Endothelial cell of umbilical vein (primary cell): ENCODE measurements at regions not wholly inside any gene's neighbourhood (a gene's known extent, or its start where the extent isn't known, plus 50 kb on each side); places are given as distances from the start of the nearest gene placed in this dataset.

Experiments used
- BruUV-seq: library from RNA; stranded (reverse); fragments of 400-500 nt; replicated peaks from 2 replicates; lab custom pipeline; 2021; lab: Mats Ljungman, UMichigan
- CTCF ChIA-PET: fragments of 300-600, 350-600 bp; sonication (Branson Sonifier 250); formaldehyde crosslinking; loops from one replicate; lab custom pipeline; 2021; ENCODE audit warnings: antibody characterized with exemption, inconsistent platforms; lab: Charles Lee
- POLR2A ChIA-PET: fragments of 300-600, 350-600 bp; sonication (Branson Sonifier 250); formaldehyde crosslinking; loops from one replicate; lab custom pipeline; 2021; ENCODE audit warnings: antibody characterized with exemption, inconsistent platforms; lab: Charles Lee
- DNase-seq: peaks from one replicate; pipeline ENCODE4 v3.0.0-alpha.2; 2011; ENCODE audit warnings: low read depth, low spot score
- FAIRE-seq: peaks from 2 replicates; lab custom pipeline; 2011; peaks lifted over from hg19 to GRCh38; lab: Jason Lieb, UNC
- H2AFZ ChIP-seq: 2 replicates; pipeline ENCODE4 v1.6.0; 2012; ENCODE audit warnings: low read depth, low read length, control low read depth, inconsistent platforms
- H3K27ac ChIP-seq: 2 replicates; pipeline ENCODE4 v1.5.1; 2011; ENCODE audit warnings: low read depth, mild to moderate bottlenecking, control low read depth, low read length, moderate library complexity; ENCODE audit not compliant: insufficient read depth
- H3K27me3 ChIP-seq, 2 experiments: 2 replicates each; pipeline versions ENCODE4 v1.6.0 to v1.6.1; 2011; ENCODE audit warnings: low read length in 2 of 2, mixed read lengths in 1 of 2; ENCODE audit not compliant: control insufficient read depth in 2 of 2, insufficient read depth in 2 of 2
- H3K36me3 ChIP-seq, 2 experiments: 2 replicates in 1 of 2; 3 replicates in 1 of 2; pipeline ENCODE4 v1.5.1; 2011; ENCODE audit warnings: low read length in 2 of 2, mild to moderate bottlenecking in 1 of 2, moderate library complexity in 1 of 2; ENCODE audit not compliant: control insufficient read depth in 2 of 2, insufficient read depth in 2 of 2; ENCODE audit errors: extremely low read depth in 1 of 2
- H3K4me1 ChIP-seq: 3 replicates; pipeline ENCODE4 v1.5.1; 2011; ENCODE audit warnings: mild to moderate bottlenecking, low read length; ENCODE audit not compliant: control insufficient read depth, insufficient read depth; ENCODE audit errors: extremely low read depth
- H3K4me2 ChIP-seq: 2 replicates; pipeline ENCODE4 v1.6.1; 2011; ENCODE audit warnings: low read length, control low read depth, mixed read lengths; ENCODE audit not compliant: insufficient read depth
- H3K4me3 ChIP-seq, 3 experiments: fragments of 200-600 bp in 1 of 3; sonication (generic), shearing (Covaris generic) in 1 of 3; replicated peaks in 1 of 3; 2 replicates each; pipeline ENCODE4 v1.5.1; 2011 to 2016; ENCODE audit warnings: control low read depth in 3 of 3, low read length in 3 of 3, mild to moderate bottlenecking in 2 of 3, inconsistent platforms in 1 of 3, low read depth in 1 of 3, moderate library complexity in 1 of 3; ENCODE audit not compliant: insufficient read depth in 1 of 3
- H3K79me2 ChIP-seq: 2 replicates; pipeline ENCODE4 v1.6.0; 2012; ENCODE audit warnings: low read length, inconsistent platforms; ENCODE audit not compliant: control insufficient read depth, insufficient read depth
- H3K9ac ChIP-seq: replicated peaks from 2 replicates; pipeline ENCODE3; 2011; ENCODE audit warnings: low read length, control low read depth; ENCODE audit not compliant: insufficient read depth; ENCODE audit errors: extremely low read depth
- H3K9me1 ChIP-seq: replicated peaks from 3 replicates; pipeline ENCODE4 v1.6.0; 2011; ENCODE audit warnings: mild to moderate bottlenecking, low read length; ENCODE audit not compliant: control insufficient read depth, insufficient read depth; ENCODE audit errors: extremely low read depth
- H3K9me3 ChIP-seq: replicated peaks from 2 replicates; pipeline ENCODE4 v1.5.1; 2012; ENCODE audit warnings: low read length, inconsistent platforms; ENCODE audit not compliant: control insufficient read depth, insufficient read depth
- H4K20me1 ChIP-seq: replicated peaks from 2 replicates; pipeline ENCODE3; 2011; ENCODE audit warnings: mild to moderate bottlenecking, low read length; ENCODE audit not compliant: control insufficient read depth, insufficient read depth; ENCODE audit errors: extremely low read depth
- CTCF ChIP-seq, 2 donors: IDR thresholded peaks; 1 replicate in 1 of 2; 2 replicates in 1 of 2; pipeline ENCODE4 v1.5.1; 2011; ENCODE audit warnings: low read length in 2 of 2, mild to moderate bottlenecking in 2 of 2, moderate library complexity in 2 of 2, control low read depth in 1 of 2, inconsistent platforms in 1 of 2, low read depth in 1 of 2; ENCODE audit not compliant: insufficient read depth in 1 of 2; ENCODE audit errors: extremely low read depth in 1 of 2
- FOS ChIP-seq: IDR thresholded peaks from 2 replicates; pipeline ENCODE4 v1.6.1; 2011; ENCODE audit warnings: mild to moderate bottlenecking, low read length, moderate library complexity, borderline replicate concordance; ENCODE audit not compliant: insufficient read depth
- GATA2 ChIP-seq: IDR thresholded peaks from 2 replicates; pipeline ENCODE4 v1.7.0; 2011; ENCODE audit warnings: low read depth, mild to moderate bottlenecking, moderate library complexity, mixed read lengths, low read length; ENCODE audit not compliant: insufficient read length, insufficient read depth
- MAX ChIP-seq: IDR thresholded peaks from 2 replicates; pipeline ENCODE4 v1.6.1; 2011; ENCODE audit not compliant: insufficient read depth, insufficient read length
- MYC ChIP-seq: IDR thresholded peaks from one replicate; pipeline ENCODE4 v1.6.1; 2011; ENCODE audit warnings: mild to moderate bottlenecking, low read depth, low read length
- POLR2A ChIP-seq: IDR thresholded peaks from 2 replicates; pipeline ENCODE4 v1.6.1; 2012; ENCODE audit warnings: low read depth, mild to moderate bottlenecking, control low read depth, low read length
- POLR2AphosphoS5 ChIP-seq: IDR thresholded peaks from 2 replicates; pipeline ENCODE4 v1.6.1; 2012; ENCODE audit warnings: low read depth, mild to moderate bottlenecking, control low read depth, low read length, moderate library complexity; ENCODE audit not compliant: insufficient read depth
- dilution Hi-C: fragments of 300-500 bp; cut with MboI; formaldehyde crosslinking; loops from one replicate; pipeline ENCODE4 v1.15.0; 2019; ENCODE audit warnings: low sequenced_read_pairs; ENCODE audit not compliant: extremely low pct_ligation_motif_present
- intact Hi-C: fragments of 100-400 bp; cut with micrococcal nuclease; formaldehyde crosslinking; loops from one replicate; pipeline ENCODE4 v1.10.0; 2022

GRCh38 chr4:168019019-168019651, 73.2 kb upstream of the ANXA10 start:
- dilution Hi-C loops (no loop called here), intact Hi-C loops (no loop called here)
- no peak for FAIRE-seq
- ChIA-PET CTCF (no interaction called here), POLR2A (no interaction called here)
- no peak for DNase-seq
- TF ChIP-seq MYC (no peak), POLR2A (no peak), MAX (no peak), POLR2AphosphoS5 (no peak), GATA2 (no peak), FOS (no peak), CTCF (IDR thresholded peaks at IDR 0.05; ENCODE audit: extremely low read depth in 1 of 2, insufficient read depth in 1 of 2, low read depth in 1 of 2, low read length in 2 of 2) (no peak)
- H3K9ac ChIP-seq: no peak overlapping the region
- BruUV-seq: no TSS peak
- H3K9me3 ChIP-seq: no peaks in the 10 kb centered on the region
- H3K4me2 ChIP-seq: no peak overlapping the region
- no peak overlapping the region for H2AFZ ChIP-seq
- H3K79me2 ChIP-seq: no peaks in the 10 kb centered on the region
- no peaks in the 10 kb centered on the region for H3K4me1 ChIP-seq
- no peaks in the 10 kb centered on the region for H4K20me1 ChIP-seq
- no peak overlapping the region for H3K27ac ChIP-seq
- no peaks in the 10 kb centered on the region for H3K36me3 ChIP-seq
- H3K4me3 ChIP-seq: no peak overlapping the region
- no peaks in the 10 kb centered on the region for H3K9me1 ChIP-seq
- no peaks in the 10 kb centered on the region for H3K27me3 ChIP-seq
